ENCODE measurements at regions not wholly inside any gene's neighbourhood (a gene's known extent, or its start where the extent isn't known, plus 50 kb on each side); places are given as distances from the start of the nearest gene placed in this dataset.

DNA sequence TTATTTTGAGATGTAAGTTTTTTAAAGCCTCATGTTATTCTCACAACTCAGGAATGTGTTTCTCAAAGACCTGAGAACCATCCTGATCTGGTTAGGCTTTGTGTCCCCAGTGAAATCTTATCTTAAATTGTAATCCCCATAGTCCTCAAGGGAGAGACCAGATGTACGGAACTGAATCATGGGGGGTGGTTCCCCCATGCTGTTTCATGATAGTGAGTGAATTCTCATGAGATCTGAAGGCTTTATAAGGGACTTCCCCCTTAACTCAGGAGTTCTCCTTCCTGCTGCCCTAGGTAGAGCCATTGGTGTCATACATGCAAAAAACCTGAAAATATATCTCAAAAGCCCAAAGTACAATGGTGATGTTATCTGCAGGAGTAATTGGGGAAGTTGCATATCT lies 836.7 kb downstream of the CBLN2 start:
- TF ChIP-seq, protein P1, sequence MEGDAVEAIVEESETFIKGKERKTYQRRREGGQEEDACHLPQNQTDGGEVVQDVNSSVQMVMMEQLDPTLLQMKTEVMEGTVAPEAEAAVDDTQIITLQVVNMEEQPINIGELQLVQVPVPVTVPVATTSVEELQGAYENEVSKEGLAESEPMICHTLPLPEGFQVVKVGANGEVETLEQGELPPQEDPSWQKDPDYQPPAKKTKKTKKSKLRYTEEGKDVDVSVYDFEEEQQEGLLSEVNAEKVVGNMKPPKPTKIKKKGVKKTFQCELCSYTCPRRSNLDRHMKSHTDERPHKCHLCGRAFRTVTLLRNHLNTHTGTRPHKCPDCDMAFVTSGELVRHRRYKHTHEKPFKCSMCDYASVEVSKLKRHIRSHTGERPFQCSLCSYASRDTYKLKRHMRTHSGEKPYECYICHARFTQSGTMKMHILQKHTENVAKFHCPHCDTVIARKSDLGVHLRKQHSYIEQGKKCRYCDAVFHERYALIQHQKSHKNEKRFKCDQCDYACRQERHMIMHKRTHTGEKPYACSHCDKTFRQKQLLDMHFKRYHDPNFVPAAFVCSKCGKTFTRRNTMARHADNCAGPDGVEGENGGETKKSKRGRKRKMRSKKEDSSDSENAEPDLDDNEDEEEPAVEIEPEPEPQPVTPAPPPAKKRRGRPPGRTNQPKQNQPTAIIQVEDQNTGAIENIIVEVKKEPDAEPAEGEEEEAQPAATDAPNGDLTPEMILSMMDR (IDR thresholded peaks at IDR 0.05) = no peak
- TF ChIP-seq POLR2A (IDR thresholded peaks at IDR 0.05) (no peak), POLR2AphosphoS5 (IDR thresholded peaks at IDR 0.05) (no peak)

Data from suprapubic skin (tissue), 4 donors.